GM12865 (cell line): ENCODE measurements at regions not wholly inside any gene's neighbourhood (a gene's known extent, or its start where the extent isn't known, plus 50 kb on each side); places are given as distances from the start of the nearest gene placed in this dataset.

Experiments
- DNase-seq: peaks from one replicate; pipeline ENCODE4 v3.0.0; 2010; ENCODE audit warnings: low read depth
- H3K4me3 ChIP-seq: 2 replicates; pipeline ENCODE4 v1.5.1; 2011; ENCODE audit warnings: mild to moderate bottlenecking, low read depth, low read length, control low read depth
- CTCF ChIP-seq: IDR thresholded peaks from 2 replicates; pipeline ENCODE4 v1.5.1; 2011; ENCODE audit warnings: low read length, control low read depth, low read depth, inconsistent platforms; ENCODE audit not compliant: insufficient read depth; ENCODE audit errors: missing control alignments

- DNase-seq = no peak
- TF ChIP-seq CTCF = no peak
- no peak overlapping the region for H3K4me3 ChIP-seq
Observed at GRCh38 chr7:148524479-148525224, 65.9 kb upstream of the C7orf33 start.

DNA sequence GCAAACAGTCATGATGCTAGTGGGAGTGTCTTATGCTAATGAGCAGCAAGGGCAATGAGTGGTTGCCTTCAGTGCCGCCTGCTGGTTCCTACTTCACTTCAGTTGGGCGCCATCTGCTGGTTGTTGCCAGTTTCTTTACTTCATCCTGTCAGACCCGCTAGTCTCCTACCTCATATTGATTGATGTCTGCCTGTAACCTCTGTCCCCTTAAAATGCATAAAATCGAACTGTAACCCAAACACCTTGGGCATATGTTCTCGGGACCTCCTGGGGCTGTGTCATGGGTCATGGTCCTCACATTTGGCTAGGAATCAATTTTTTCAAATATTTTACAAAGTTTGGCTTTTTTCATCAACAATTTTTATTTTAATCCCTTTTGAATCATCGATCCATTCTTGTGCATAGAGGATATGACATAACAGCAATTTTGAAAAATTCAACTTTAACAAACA, 62.8 kb upstream of the C7orf33 start:
- H3K4me3 ChIP-seq = no peak overlapping the region
- peak; percentile 89 for TF ChIP-seq CTCF
- peak; percentile 95 for DNase-seq

GRCh38 chr7:148535217-148535616, 55.3 kb upstream of the C7orf33 start:
- DNase-seq = peak; percentile 34
- no peak overlapping the region for H3K4me3 ChIP-seq
- TF ChIP-seq CTCF = no peak

DNA sequence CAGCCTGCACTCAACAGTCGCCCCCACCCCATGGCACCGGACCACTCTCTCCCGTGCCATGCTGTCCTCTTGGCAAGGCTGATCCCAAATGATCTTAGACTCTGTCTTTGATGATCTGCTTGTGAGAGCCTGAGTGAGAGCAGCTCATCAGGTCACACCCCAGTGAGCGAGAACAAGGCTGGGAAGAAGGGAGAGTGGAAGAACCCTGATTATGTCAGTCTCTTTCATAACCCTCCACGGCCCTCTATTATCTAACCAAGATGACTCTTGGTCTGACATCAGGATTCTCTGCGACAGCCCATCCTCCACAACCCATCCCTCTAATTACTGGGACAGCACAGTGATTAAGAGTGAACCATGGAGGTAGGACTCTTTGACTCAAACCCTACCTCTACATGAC, 53.1 kb upstream of the C7orf33 start:
- no peak for TF ChIP-seq CTCF
- DNase-seq = peak; percentile 18
- no peak overlapping the region for H3K4me3 ChIP-seq

- H3K4me3 ChIP-seq = no peak overlapping the region
- no peak for TF ChIP-seq CTCF
- DNase-seq = no peak
Observed at GRCh38 chr7:148540041-148540738, 50.4 kb upstream of the C7orf33 start.
